Adipocyte (in vitro differentiated cells): ENCODE measurements at regions not wholly inside any gene's neighbourhood (a gene's known extent, or its start where the extent isn't known, plus 50 kb on each side); places are given as distances from the start of the nearest gene placed in this dataset.
"Not testable (repeated sequence)": the region's sequence is repeated elsewhere in the genome, so short reads cannot be mapped to it uniquely, and the experiment has no call there.

Experiments
- DNase-seq: peaks from one replicate; pipeline ENCODE4 v3.0.0-alpha.2; 2015; ENCODE audit warnings: low read depth
- H3K27me3 ChIP-seq: replicated peaks from 2 replicates; pipeline ENCODE4 v1.7.0; 2013; ENCODE audit warnings: mild to moderate bottlenecking, low read length, moderate library complexity; ENCODE audit not compliant: control insufficient read depth, insufficient read depth
- H3K36me3 ChIP-seq: 2 replicates; pipeline ENCODE4 v1.7.0; 2013; ENCODE audit warnings: low read length, mild to moderate bottlenecking, moderate library complexity; ENCODE audit not compliant: control insufficient read depth, insufficient read depth, severe bottlenecking
- H3K4me1 ChIP-seq: 2 replicates; pipeline ENCODE4 v1.7.0; 2013; ENCODE audit warnings: mild to moderate bottlenecking, low read length, moderate library complexity; ENCODE audit not compliant: control insufficient read depth, insufficient read depth
- H3K4me3 ChIP-seq: 2 replicates; pipeline ENCODE4 v1.7.0; 2013; ENCODE audit warnings: mild to moderate bottlenecking, low read length, moderate library complexity
- H3K9ac ChIP-seq: 2 replicates; pipeline ENCODE4 v1.7.0; 2013; ENCODE audit warnings: mild to moderate bottlenecking, low read length, moderate library complexity
- H3K9me3 ChIP-seq: 2 replicates; pipeline ENCODE4 v1.7.0; 2013; ENCODE audit warnings: mild to moderate bottlenecking, low read length, moderate library complexity; ENCODE audit not compliant: control insufficient read depth

GRCh38 chr12:125538401-125539199, 473.4 kb downstream of the AACS start:
- Histone ChIP-seq H3K9me3 (no peaks in the 10 kb centered on the region), H3K27me3 (no peaks in the 10 kb centered on the region), H3K4me3 (no peak overlapping the region), H3K4me1 (no peaks in the 10 kb centered on the region), H3K9ac (no peak overlapping the region), H3K36me3 (no peaks in the 10 kb centered on the region)
- DNase-seq, result no peak

GRCh38 chr12:125540580-125541204, 475.5 kb downstream of the AACS start:
- Histone ChIP-seq H3K27me3 (no peaks in the 10 kb centered on the region), H3K4me3 (no peak overlapping the region), H3K9ac (no peak overlapping the region), H3K36me3 (no peaks in the 10 kb centered on the region), H3K9me3 (no peaks in the 10 kb centered on the region), H3K4me1 (no peaks in the 10 kb centered on the region)
- no peak for DNase-seq

GRCh38 chr12:125544960-125545359, 479.7 kb downstream of the AACS start:
- no peak overlapping the region for H3K9ac ChIP-seq
- no peaks in the 10 kb centered on the region for H3K27me3 ChIP-seq
- H3K9me3 ChIP-seq, result no peaks in the 10 kb centered on the region
- H3K4me3 ChIP-seq, result no peak overlapping the region
- no peak for DNase-seq
- no peaks in the 10 kb centered on the region for H3K4me1 ChIP-seq
- no peaks in the 10 kb centered on the region for H3K36me3 ChIP-seq

DNA sequence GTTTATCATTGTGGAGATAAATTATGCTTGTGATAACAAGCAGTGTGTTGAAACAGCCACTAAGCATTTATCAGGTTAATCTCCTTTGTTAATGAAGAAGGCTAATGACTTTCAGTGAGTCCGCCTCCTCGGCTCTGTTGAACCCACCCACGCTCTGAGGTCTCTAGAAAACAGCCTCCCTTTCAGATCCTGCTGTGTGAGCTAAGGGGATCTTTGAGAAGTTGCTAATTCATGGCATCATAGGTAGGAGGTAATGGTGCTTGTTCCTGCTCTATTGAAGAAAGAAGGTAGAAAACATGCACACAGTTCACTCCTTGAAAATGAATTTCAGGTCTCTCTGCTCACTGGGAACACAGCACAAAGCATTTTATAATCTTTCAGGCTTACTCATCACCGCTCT, 483.9 kb downstream of the AACS start:
- Histone ChIP-seq H3K9ac (no peak overlapping the region), H3K27me3 (no peaks in the 10 kb centered on the region), H3K4me1 (no peaks in the 10 kb centered on the region), H3K9me3 (no peaks in the 10 kb centered on the region), H3K4me3 (no peak overlapping the region), H3K36me3 (no peaks in the 10 kb centered on the region)
- DNase-seq, result no peak

- Histone ChIP-seq H3K27me3 (no peaks in the 10 kb centered on the region), H3K9ac (no peak overlapping the region), H3K4me3 (no peak overlapping the region), H3K36me3 (no peaks in the 10 kb centered on the region), H3K9me3 (no peaks in the 10 kb centered on the region), H3K4me1 (no peaks in the 10 kb centered on the region)
- no peak for DNase-seq
Measured at GRCh38 chr12:125549836-125550235, 484.6 kb downstream of the AACS start.

DNA sequence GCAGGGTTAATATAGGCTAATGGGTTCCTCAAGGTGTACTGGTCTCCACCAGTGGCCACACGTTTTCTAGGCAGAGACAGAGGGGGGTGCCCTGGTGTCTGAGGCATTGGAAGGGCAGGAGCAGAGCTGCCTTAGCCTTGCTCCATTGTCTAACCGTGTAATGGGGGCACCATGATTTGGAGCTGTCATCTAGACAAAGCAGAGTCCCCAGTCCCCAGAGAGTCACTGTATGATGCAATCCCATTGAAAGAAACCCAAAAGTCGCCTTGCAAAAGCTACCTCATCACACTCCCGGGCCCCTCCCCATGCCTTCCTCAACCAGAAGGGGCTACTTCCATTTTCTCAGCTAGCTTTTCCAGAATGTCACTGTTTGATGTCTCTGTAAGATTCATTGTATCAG, 487.1 kb downstream of the AACS start:
- Histone ChIP-seq H3K36me3 (no peaks in the 10 kb centered on the region), H3K9ac (no peak overlapping the region), H3K27me3 (no peaks in the 10 kb centered on the region), H3K4me1 (no peaks in the 10 kb centered on the region), H3K4me3 (no peak overlapping the region), H3K9me3 (no peaks in the 10 kb centered on the region)
- DNase-seq, result no peak

DNA sequence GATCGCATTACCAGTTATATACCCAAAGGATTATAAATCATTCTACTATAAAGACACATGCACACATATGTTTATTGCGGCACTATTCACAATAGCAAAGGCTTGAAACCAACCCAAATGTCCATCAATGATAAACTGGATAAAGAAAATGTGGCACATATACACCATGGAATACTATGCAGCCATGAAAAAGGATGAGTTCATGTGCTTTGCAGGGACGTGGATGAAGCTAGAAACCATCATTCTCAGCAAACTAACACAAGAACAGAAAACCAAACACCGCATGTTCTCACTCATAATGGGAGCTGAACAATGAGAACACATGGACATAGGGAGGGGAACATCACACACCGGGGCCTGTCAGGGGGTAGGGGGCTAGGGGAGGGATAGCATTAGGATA, 495.8 kb downstream of the AACS start:
- not testable (repeated sequence) for H3K9ac ChIP-seq, H3K27me3 ChIP-seq

GRCh38 chr12:125564753-125565152, 499.5 kb downstream of the AACS start:
- Histone ChIP-seq H3K9me3 (no peaks in the 10 kb centered on the region), H3K4me1 (no peaks in the 10 kb centered on the region), H3K4me3 (no peak overlapping the region), H3K9ac (no peak overlapping the region), H3K36me3 (no peaks in the 10 kb centered on the region), H3K27me3 (no peaks in the 10 kb centered on the region)
- DNase-seq, result no peak

More for the DNA sequence above, 495.8 kb downstream of the AACS start:
- DNase-seq, H3K9me3 ChIP-seq, H3K36me3 ChIP-seq, H3K4me1 ChIP-seq, H3K4me3 ChIP-seq: not testable (repeated sequence)

DNA sequence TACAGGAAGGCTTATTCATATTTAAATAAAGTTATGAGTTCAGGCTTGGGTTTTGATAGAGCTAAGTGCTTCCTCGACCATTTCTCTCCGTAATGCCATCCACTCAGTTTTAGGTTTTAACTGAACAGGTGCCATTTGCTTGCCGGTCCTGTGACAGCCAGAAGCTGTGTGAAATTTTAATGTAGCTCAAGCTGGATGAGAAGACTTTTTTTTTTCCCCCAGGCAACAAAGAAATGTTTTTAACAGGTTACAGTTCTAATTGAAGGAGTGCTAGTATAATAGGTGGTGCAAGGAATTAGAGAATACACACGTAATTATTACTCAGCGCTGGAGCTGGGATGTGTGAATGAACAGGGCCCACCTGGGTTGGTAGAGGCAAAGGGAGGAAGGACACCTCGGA, 502.3 kb downstream of the AACS start:
- no peaks in the 10 kb centered on the region for H3K9me3 ChIP-seq
- DNase-seq, result no peak
- H3K36me3 ChIP-seq, result no peaks in the 10 kb centered on the region
- no peak overlapping the region for H3K4me3 ChIP-seq
- no peak overlapping the region for H3K9ac ChIP-seq
- H3K27me3 ChIP-seq, result no peaks in the 10 kb centered on the region
- H3K4me1 ChIP-seq, result no peaks in the 10 kb centered on the region

DNA sequence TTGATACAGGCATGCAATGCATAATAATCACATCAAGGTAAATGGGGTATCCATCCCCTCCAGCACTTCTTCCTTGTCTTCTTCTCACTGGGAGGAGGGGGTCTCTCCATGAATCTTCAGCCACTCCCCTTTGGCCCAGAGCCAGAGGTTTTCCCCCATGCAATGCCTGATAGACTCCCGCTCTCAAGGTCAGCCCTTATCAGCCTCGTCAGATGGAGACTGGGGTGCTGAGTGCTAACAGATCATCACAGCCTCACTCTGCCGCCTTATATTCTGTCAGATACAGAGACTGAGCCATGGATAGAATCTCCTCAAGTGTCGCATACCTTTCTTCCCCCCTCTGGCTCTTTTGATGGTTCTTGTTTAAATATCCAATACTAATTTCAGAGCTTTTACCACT, 503.1 kb downstream of the AACS start:
- Histone ChIP-seq H3K4me1 (no peaks in the 10 kb centered on the region), H3K9ac (no peak overlapping the region), H3K4me3 (no peak overlapping the region), H3K36me3 (no peaks in the 10 kb centered on the region), H3K27me3 (no peaks in the 10 kb centered on the region), H3K9me3 (no peaks in the 10 kb centered on the region)
- DNase-seq, result no peak

GRCh38 chr12:125573271-125573670, 508.0 kb downstream of the AACS start:
- no peak overlapping the region for H3K4me3 ChIP-seq
- peaks cover 4% of the 10 kb centered on the region for H3K9me3 ChIP-seq
- H3K9ac ChIP-seq, result no peak overlapping the region
- no peaks in the 10 kb centered on the region for H3K27me3 ChIP-seq
- no peaks in the 10 kb centered on the region for H3K36me3 ChIP-seq
- DNase-seq, result no peak
- no peaks in the 10 kb centered on the region for H3K4me1 ChIP-seq
